ENCODE measurements at regions not wholly inside any gene's neighbourhood (a gene's known extent, or its start where the extent isn't known, plus 50 kb on each side); places are given as distances from the start of the nearest gene placed in this dataset.

DNA sequence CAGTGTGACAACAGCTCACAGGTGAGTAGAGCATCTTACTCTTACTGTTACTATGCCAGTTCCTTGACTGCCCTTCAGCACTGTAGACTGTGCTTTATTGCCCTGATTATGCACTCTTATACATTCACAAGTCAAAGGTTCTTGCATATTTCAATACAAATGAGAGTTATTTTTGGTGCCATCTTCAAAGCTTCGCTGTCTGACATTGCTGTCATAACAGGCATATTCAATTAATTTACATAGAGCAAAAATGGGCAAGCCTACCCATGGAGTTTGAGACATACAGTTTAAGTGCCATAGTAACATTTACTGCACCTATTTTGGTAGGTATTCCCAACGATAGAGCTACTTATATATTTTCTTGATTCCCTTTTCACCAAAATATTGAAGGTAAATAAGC is 107.5 kb upstream of the CNTN1 start:
- TF ChIP-seq EZH2 (IDR thresholded peaks at IDR 0.05; ENCODE audit: low read depth) = no peak
- TF ChIP-seq CTCF (conservative IDR thresholded peaks at IDR 0.05) = no peak
